Activated CD4-positive, alpha-beta memory T cell treated with anti-CD3 and anti-CD28 coated beads, Interleukin-2, amount 10 ng/mL, durations not matched to agents 7 days and 5 days (primary cell): ENCODE measurements at regions not wholly inside any gene's neighbourhood (a gene's known extent, or its start where the extent isn't known, plus 50 kb on each side); places are given as distances from the start of the nearest gene placed in this dataset.

Experiments used
- CTCF ChIA-PET: fragments of 350-600 bp; sonication (Branson Sonifier 250); formaldehyde crosslinking; loops from one replicate; lab custom pipeline; 2021; ENCODE audit warnings: antibody characterized with exemption, inconsistent platforms; lab: Charles Lee
- POLR2A ChIA-PET: fragments of 350-600 bp; sonication (Branson Sonifier 250); formaldehyde crosslinking; loops from one replicate; lab custom pipeline; 2021; ENCODE audit warnings: antibody characterized with exemption; lab: Charles Lee
- DNase-seq: peaks from one replicate; pipeline ENCODE4 v3.0.0-alpha.2; 2020
- H3K27ac Mint-ChIP-seq: one replicate; pipeline ENCODE4 v1.8.0; 2021; ENCODE audit warnings: mild to moderate bottlenecking, mixed read lengths
- H3K27me3 Mint-ChIP-seq: one replicate; pipeline ENCODE4 v1.8.0; 2021; ENCODE audit warnings: mixed read lengths
- H3K36me3 Mint-ChIP-seq: one replicate; pipeline ENCODE4 v1.8.0; 2021; ENCODE audit warnings: low read depth, mixed read lengths
- H3K4me1 Mint-ChIP-seq: one replicate; pipeline ENCODE4 v1.8.0; 2021; ENCODE audit warnings: mixed read lengths
- H3K4me3 Mint-ChIP-seq: one replicate; pipeline ENCODE4 v1.8.0; 2021; ENCODE audit warnings: mild to moderate bottlenecking, mixed read lengths
- H3K9me3 Mint-ChIP-seq: one replicate; pipeline ENCODE4 v1.8.0; 2021; ENCODE audit warnings: mixed read lengths

DNA sequence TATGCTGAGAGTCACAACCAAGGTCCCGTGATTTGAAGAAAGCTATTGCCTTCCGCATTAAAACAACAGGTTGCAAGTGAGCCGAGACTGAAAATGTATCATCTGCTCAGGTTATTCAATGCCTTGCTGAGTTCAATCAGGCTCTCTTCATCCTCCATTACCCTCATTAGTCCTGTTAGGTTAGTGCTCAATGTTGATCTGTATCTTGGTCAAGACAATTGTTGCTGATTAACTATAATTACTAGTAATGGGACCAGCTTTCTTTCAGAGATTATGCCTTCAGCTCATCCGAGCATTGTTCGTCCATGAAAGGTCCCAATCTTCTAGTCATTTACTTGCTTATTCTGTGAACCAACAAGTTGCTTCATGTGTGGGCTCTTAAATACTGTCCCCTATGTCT, 534.6 kb upstream of the FAM241A start:
- Mint-ChIP-seq H3K36me3 (no peaks in the 10 kb centered on the region), H3K27ac (no peak overlapping the region), H3K9me3 (no peaks in the 10 kb centered on the region), H3K4me1 (no peaks in the 10 kb centered on the region), H3K27me3 (no peaks in the 10 kb centered on the region), H3K4me3 (no peak overlapping the region)
- CTCF ChIA-PET: no interaction called here
- no peak for DNase-seq
- POLR2A ChIA-PET: no interaction called here

DNA sequence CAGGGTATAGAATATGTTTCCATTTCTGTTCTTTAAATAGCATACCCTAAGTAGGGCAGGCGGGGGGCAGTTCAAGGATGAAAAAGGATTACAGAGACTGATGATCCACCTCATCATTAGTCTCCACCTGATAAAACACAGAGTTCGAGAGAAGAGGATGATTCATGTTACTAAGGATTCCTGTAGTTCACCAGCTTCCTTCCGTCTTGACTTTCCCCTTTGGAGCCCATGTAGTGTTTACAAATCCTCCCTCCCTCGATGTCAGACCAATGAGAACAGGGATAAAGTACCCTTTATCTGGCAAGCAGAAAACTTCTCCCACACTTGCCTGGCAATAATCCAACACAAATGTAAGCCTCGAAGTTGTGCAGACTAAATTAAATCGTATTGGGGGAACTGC, 526.3 kb upstream of the FAM241A start:
- Mint-ChIP-seq H3K27ac (no peak overlapping the region), H3K27me3 (no peaks in the 10 kb centered on the region), H3K36me3 (no peaks in the 10 kb centered on the region), H3K4me3 (no peak overlapping the region), H3K9me3 (no peaks in the 10 kb centered on the region), H3K4me1 (no peaks in the 10 kb centered on the region)
- DNase-seq: no peak
- ChIA-PET CTCF (no interaction called here), POLR2A (no interaction called here)

DNA sequence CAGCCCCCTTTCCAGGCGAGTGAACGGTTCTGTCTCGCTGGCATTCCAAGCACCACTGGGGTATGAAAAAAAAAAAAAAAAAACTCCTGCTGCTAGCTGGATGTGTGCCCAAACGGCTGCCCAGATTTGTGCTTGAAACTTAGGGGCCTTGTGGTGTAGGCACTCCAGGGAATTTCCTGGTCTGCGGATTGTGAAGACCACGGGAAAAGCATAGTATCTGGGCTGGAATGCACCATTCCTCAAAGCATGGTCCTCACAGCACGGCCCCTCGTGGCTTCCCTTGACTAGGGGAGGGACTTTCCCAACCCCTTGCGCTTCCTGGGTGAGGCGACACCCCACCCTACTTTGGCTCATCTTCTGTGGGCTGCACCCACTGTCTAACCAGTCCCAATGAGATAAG, 516.8 kb upstream of the FAM241A start:
- no peak overlapping the region for H3K27ac Mint-ChIP-seq
- DNase-seq: no peak
- H3K4me1 Mint-ChIP-seq: no peaks in the 10 kb centered on the region
- no peak overlapping the region for H3K4me3 Mint-ChIP-seq
- peaks cover 2% of the 10 kb centered on the region for H3K9me3 Mint-ChIP-seq
- ChIA-PET POLR2A (no interaction called here), CTCF (no interaction called here)
- H3K27me3 Mint-ChIP-seq: no peaks in the 10 kb centered on the region
- no peaks in the 10 kb centered on the region for H3K36me3 Mint-ChIP-seq

DNA sequence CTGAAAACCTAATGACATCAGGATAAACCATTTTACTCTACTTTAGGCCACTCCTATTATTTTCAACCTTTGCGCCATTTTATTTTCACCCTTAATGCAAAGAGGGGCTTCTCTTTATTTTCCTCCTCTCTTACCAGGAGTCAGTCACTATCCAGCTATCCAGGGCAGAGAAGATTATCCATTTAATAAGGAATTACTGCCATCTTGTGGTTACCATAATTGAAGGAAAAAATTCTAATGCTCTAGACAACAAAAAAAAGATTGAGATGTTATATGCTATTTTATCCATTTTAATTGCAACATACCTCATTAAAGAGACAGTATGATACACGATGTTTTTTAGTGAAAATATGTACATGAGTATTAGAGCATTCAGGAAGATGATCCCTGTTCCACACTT, 514.5 kb upstream of the FAM241A start:
- Mint-ChIP-seq H3K9me3 (peaks cover 2% of the 10 kb centered on the region), H3K27ac (no peak overlapping the region), H3K4me3 (no peak overlapping the region), H3K27me3 (no peaks in the 10 kb centered on the region), H3K4me1 (no peaks in the 10 kb centered on the region), H3K36me3 (no peaks in the 10 kb centered on the region)
- ChIA-PET CTCF (no interaction called here), POLR2A (no interaction called here)
- DNase-seq: no peak

DNA sequence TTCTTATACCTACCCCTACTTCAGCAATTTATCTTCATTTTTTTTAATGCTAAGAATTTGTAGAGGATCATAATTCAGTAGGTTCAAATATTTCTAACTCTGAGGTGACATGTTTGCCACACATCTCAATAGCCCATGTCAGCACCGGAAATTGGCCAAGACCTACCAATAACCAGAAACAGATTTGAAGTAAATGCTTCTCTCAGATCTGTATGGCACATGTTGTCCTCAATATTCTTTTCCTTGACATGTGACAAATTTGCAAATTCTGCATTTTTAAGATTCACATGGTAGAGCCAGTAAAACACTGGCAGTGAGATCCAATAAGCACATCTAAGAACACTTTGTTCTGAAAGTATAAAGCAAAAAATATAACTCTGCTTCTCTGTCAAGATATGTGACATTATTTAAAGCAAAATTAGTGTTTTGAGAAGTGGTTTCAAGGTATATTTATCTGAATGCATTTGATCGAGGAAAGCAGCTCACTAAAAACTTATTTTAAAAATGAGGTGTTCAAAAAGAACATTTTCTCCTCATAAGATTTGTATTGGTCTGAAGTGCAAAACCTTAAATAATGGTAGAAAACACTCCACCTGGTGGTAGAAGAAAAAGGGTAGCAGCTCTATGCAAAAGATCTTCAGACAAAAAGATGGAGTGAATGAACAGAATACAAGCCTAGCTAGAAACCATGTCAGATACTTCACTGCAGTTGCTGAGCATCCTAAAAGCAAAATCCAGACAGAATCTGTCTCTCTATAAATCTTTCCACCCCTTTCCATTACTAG, 513.8 kb upstream of the FAM241A start:
- ChIA-PET POLR2A (no interaction called here), CTCF (no interaction called here)
- Mint-ChIP-seq H3K4me3 (no peak overlapping the region), H3K9me3 (peaks cover 2% of the 10 kb centered on the region), H3K27ac (no peak overlapping the region), H3K4me1 (no peaks in the 10 kb centered on the region), H3K36me3 (no peaks in the 10 kb centered on the region), H3K27me3 (no peaks in the 10 kb centered on the region)
- DNase-seq: no peak

DNA sequence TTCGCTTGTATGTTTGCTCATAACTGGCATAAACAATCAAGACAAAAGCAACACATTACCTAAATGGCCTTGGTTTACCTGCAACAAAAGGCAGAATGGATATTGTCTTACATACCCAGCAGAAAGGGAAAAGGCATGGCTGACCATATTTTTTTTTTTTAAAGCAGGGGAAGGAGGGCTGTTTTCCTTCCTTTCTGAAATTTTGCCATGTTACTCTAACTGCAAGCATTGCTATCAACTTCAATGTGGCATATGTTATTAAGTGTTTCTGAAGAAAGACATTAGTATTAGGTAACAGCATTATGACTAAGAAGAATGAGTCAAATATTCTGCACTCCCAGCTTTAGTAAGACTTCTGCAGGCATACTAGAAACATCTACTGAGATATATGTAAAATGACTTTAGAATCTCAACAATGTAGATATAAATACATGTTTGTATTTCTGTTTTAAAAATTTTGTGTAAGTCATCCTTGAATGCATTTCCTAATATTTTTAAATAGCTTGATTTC, 512.6 kb upstream of the FAM241A start:
- ChIA-PET CTCF (interaction anchor here (1.1 kb wide), 1 partner anchor 9 kb away, joined by 3 read pairs; no protein-coding TSS in a partner anchor), POLR2A (no interaction called here)
- no peak overlapping the region for H3K4me3 Mint-ChIP-seq

DNA sequence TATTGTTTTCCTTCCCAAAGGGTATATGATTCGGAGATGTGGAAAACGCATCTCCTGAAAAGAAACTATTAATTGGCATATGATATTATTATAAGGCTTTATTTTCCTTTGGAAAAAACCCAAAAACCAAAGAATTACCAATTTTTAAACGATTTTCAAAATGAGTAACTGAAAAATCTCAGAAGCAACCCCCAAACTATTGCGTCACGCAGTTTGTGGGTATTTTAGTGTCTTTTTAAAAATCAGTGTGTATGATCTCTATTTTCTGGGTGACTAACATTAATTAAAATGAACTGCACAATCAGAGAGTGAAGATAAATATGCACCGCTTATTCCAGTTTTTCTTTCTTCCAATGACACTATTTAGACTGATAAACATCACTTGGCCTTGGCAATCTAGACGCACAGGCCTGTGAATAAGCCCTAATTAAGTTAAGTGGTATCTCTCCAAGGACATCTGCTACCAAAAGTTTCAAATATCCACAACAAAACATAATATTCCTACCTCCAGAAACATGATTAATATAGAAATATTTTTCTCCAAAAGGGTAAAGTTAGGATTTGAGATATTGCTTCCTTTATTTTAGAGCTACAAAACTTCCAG, 511.5 kb upstream of the FAM241A start:
- Mint-ChIP-seq H3K9me3 (no peaks in the 10 kb centered on the region), H3K4me1 (no peaks in the 10 kb centered on the region), H3K4me3 (no peak overlapping the region), H3K36me3 (no peaks in the 10 kb centered on the region), H3K27me3 (no peaks in the 10 kb centered on the region), H3K27ac (no peak overlapping the region)
- ChIA-PET POLR2A (no interaction called here), CTCF (no interaction called here)
- DNase-seq: no peak

More for the DNA sequence above, 512.6 kb upstream of the FAM241A start:
- H3K9me3 Mint-ChIP-seq: no peaks in the 10 kb centered on the region
- no peaks in the 10 kb centered on the region for H3K4me1 Mint-ChIP-seq
- no peaks in the 10 kb centered on the region for H3K27me3 Mint-ChIP-seq
- DNase-seq: no peak
- no peaks in the 10 kb centered on the region for H3K36me3 Mint-ChIP-seq
- H3K27ac Mint-ChIP-seq: no peak overlapping the region

DNA sequence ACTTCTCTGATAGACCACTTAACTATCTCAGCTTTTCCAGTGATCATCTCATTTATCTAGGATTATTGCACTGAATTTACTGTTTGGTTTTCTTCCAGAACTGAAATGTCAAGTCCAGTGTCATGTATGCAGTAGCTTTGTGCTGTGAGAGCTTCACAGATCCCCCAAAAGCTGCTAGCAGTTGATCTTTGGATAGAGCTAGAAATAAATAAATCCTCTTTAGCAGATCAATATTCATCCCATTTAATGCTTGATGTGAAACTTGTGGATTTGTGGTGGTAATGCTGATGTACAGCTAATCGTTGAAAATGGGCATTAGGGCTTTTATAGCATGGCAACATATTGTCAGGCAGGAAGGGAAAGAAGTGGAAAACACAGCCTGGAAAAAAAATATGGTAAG, 509.6 kb upstream of the FAM241A start:
- DNase-seq: no peak
- Mint-ChIP-seq H3K9me3 (no peaks in the 10 kb centered on the region), H3K36me3 (no peaks in the 10 kb centered on the region), H3K4me3 (no peak overlapping the region), H3K27ac (no peak overlapping the region), H3K27me3 (no peaks in the 10 kb centered on the region), H3K4me1 (no peaks in the 10 kb centered on the region)
- ChIA-PET POLR2A (no interaction called here), CTCF (no interaction called here)

DNA sequence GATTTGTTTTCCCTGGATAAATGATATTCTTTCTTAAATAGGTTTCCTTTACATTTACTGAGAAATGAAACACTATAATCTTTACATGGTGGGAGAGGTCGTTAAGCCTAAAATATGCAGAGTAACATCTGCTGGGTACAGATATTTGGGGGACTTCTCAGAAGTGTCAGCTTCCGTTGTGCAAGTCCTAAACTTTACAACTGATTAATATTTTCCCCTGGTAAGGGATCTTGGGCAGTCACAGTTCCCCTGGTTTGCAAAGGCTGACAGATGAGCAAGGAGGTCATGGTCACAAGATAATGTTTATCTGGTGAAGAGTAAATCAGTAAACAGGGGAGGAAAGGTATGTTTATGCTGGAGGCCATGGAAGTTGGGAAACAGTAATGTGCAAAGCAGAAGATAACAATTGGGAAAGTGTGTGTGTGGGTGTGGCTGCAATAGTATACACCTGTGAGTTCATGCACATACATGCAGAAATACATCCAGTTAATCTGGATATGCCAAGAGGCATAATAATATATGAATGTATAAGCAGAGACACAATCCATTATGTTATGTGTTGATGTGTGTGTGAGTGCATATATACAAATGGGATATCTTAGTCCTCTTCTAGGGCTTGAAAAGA, 508.2 kb upstream of the FAM241A start:
- DNase-seq: no peak
- no peak overlapping the region for H3K27ac Mint-ChIP-seq
- peaks cover 2% of the 10 kb centered on the region for H3K27me3 Mint-ChIP-seq
- H3K9me3 Mint-ChIP-seq: no peaks in the 10 kb centered on the region
- POLR2A ChIA-PET: no interaction called here
- H3K36me3 Mint-ChIP-seq: no peaks in the 10 kb centered on the region
- no peaks in the 10 kb centered on the region for H3K4me1 Mint-ChIP-seq
- no peak overlapping the region for H3K4me3 Mint-ChIP-seq
- CTCF ChIA-PET: no interaction called here

DNA sequence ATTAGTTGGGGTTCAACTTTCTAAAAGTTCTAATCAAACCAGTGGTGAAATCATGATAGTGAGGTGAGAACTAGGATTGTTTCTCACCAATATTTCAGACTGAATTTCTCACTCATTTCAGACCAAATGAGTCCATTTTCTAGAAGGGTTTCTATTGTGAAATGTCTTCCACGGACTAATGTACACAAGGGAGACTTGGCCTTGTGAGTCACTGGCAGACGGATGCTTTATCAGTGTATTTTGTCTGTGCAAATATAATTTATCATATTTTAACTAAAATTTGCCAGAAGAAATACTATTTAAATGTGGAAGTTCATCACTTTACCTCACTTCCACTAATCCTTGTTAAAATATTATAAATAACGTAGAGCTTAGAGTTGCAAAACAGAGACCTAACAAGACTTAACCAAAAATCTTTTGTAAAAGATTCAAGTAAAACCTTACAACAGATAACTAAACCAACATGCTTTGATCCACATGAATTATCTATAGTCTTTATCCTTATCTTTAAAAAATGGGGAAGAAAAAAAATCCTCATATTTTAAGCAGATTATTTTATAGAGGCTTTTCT, 506.0 kb upstream of the FAM241A start:
- Mint-ChIP-seq H3K27me3 (peaks cover 2% of the 10 kb centered on the region), H3K4me1 (no peaks in the 10 kb centered on the region), H3K36me3 (no peaks in the 10 kb centered on the region), H3K4me3 (no peak overlapping the region), H3K9me3 (no peaks in the 10 kb centered on the region), H3K27ac (no peak overlapping the region)
- CTCF ChIA-PET: no interaction called here
- POLR2A ChIA-PET: no interaction called here
- DNase-seq: no peak

DNA sequence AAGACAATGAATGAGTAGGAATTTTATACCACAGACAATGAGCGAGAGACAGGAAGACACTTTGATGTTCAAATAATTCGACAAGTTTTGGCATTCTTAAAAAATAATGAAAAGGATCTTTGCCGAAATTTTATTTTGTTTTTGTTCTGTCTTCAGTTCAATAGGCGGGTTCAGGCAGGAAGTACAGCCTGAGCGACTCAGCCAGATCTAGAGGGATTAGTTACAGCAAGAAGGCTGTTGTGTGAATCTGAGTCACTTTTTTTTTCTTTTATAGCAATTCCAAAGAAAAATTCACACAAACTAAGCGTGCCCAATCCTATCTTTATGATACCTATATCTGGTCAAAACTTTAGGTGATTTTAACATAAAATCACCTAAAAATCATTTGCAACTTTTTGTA, 505.4 kb upstream of the FAM241A start:
- no peak for DNase-seq
- peaks cover 2% of the 10 kb centered on the region for H3K27me3 Mint-ChIP-seq
- H3K27ac Mint-ChIP-seq: no peak overlapping the region
- no peaks in the 10 kb centered on the region for H3K9me3 Mint-ChIP-seq
- ChIA-PET POLR2A (no interaction called here), CTCF (no interaction called here)
- no peak overlapping the region for H3K4me3 Mint-ChIP-seq
- no peaks in the 10 kb centered on the region for H3K36me3 Mint-ChIP-seq
- H3K4me1 Mint-ChIP-seq: no peaks in the 10 kb centered on the region

DNA sequence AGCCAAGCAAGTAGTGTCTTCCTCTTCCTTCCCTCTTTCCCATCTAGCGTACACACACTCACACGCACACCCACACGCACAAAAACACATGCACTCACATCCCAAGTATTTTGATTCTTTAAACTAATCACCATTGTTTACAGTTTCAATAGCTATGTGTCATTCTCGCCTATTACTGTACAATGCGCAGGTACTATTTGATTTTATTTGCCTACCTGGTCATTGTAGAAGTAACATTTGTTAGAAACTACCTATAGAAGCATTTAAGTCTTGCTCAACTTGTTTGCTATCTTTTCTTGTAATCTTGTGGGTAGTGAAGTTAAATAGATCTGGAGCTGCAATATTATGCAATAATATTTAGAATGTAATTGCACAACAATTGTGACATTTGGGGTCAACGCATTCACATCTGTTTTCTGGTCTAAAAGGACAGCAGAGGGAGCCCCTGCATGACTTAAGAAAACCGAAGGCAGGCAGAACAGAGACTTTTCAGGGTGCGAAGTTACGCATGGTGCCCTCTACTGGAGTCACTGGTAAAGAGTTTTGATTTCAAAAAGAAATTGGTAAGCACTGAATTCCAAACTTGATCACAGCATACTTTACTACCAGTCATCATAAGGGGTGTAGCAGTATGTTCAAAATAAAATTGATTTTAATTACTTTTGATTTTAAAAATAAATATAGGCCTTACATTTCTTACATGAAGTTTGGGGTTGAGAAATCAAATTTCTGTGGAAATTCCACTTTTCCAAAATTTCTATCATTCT, 503.3 kb upstream of the FAM241A start:
- Mint-ChIP-seq H3K4me1 (no peaks in the 10 kb centered on the region), H3K4me3 (no peak overlapping the region), H3K36me3 (no peaks in the 10 kb centered on the region), H3K27me3 (peaks cover 2% of the 10 kb centered on the region), H3K27ac (no peak overlapping the region), H3K9me3 (no peaks in the 10 kb centered on the region)
- DNase-seq: peak; percentile 20
- ChIA-PET POLR2A (no interaction called here), CTCF (interaction anchor here (0.7 to 0.9 kb wide), 3 partner anchors 9 to 390 kb away, joined by 3 to 4 read pairs (median 3); no protein-coding TSS in a partner anchor)

DNA sequence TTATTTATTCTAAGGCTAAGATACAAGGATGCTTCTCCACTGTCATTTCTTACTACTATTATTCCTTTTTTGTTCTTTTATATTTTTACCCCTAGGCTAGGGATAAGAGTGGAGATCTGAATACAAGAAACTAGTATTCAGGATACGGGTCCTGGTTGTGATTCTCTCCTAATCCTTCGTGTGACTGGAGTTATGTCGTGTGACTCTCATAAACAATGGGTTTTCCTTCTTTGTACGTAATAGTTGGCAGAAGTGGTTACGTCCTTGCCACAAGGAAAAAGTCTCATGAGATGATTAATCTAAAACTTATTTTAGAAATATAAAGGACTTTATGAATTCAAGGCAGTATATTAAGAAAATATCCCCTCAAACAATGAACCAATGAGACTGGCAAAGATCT, 497.2 kb upstream of the FAM241A start:
- Mint-ChIP-seq H3K36me3 (no peaks in the 10 kb centered on the region), H3K27ac (no peak overlapping the region), H3K4me3 (no peak overlapping the region), H3K4me1 (no peaks in the 10 kb centered on the region), H3K27me3 (no peaks in the 10 kb centered on the region), H3K9me3 (no peaks in the 10 kb centered on the region)
- ChIA-PET POLR2A (no interaction called here), CTCF (no interaction called here)
- no peak for DNase-seq
